ENCODE measurements at regions not wholly inside any gene's neighbourhood (a gene's known extent, or its start where the extent isn't known, plus 50 kb on each side); places are given as distances from the start of the nearest gene placed in this dataset.

DNA sequence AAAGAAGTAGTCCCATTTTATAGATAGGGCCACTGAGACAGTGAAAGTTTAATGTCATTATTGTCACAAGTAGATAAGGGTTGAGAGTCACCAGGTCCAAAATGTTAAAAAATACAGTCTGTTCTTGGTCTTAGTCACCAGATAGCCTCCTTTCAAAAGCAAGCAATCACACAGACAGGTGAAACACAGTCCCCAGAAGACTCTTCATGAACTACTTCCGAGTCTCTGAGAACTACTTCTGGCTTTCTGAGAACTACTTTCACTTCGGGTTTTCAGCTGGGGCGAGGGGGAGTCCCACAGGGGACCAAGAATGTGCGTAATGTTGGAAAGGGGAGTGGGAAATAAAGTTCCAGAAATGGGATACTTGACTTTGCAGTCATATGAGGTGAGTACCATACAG, 143.2 kb downstream of the HHIPL2 start:
- Histone ChIP-seq H4K20me1 (ENCODE audit: insufficient read depth) (no peaks in the 10 kb centered on the region), H3K27ac (no peak overlapping the region), H3K4me1 (ENCODE audit: insufficient read depth) (no peaks in the 10 kb centered on the region), H3K36me3 (ENCODE audit: low read depth) (no peaks in the 10 kb centered on the region), H3K9me3 (ENCODE audit: low read depth) (no peaks in the 10 kb centered on the region), H3K4me3 (no peak overlapping the region; the same call in 1 of the 2 replicates), H3K9ac (no peak overlapping the region), H3K4me2 (ENCODE audit: unreplicated experiment) (no peak overlapping the region), H3K9me2 (ENCODE audit: insufficient read depth) (no peaks in the 10 kb centered on the region), H2AFZ (no peak overlapping the region), H3K79me2 (ENCODE audit: insufficient read depth) (no peaks in the 10 kb centered on the region), H3F3A (ENCODE audit: insufficient read depth) (no peaks in the 10 kb centered on the region), H3K27me3 (replicated peaks; ENCODE audit: insufficient read depth) (peaks cover 14% of the 10 kb centered on the region; the same call in 1 of the 2 replicates)
- in situ Hi-C loops (cut with MboI), result no loop called here
- TF ChIP-seq EZH2 (IDR thresholded peaks at IDR 0.05; ENCODE audit: insufficient read depth, poor library complexity, severe bottlenecking), result no peak
- TF ChIP-seq EZH2phosphoT487 (IDR thresholded peaks at IDR 0.05; ENCODE audit: insufficient read depth, low read depth), result no peak
- 40 to 43% methylated on average over 4 of the region's 4 CpGs for WGBS, 2 experiments (ENCODE audit: low coverage in 1 of 2, low lambda C conversion rate in 2 of 2, missing lambda C conversion rate in 2 of 2)
- no peak for DNase-seq

DNA sequence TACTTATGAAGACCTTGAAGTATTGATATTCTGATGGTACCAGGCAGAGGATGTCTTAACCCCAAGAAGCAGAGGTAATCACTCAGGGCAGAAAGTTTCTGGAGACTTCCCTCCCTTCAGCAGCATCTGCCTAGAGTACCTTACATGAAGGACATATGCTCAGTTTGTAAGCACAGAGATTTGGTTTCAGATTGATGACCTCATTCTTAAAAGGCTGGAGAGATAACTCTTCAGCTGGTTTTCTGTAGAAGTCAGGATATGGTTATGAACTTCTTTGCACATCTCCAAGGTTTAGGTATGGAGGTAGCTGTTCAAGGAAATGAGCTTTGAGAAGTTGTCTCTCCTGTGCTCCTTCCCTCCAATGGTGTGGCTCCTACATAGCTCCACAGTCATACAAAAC, 148.7 kb downstream of the HHIPL2 start:
- in situ Hi-C loops (cut with MboI), result no loop called here
- H3K4me1 ChIP-seq (ENCODE audit: insufficient read depth), result no peaks in the 10 kb centered on the region

DNA sequence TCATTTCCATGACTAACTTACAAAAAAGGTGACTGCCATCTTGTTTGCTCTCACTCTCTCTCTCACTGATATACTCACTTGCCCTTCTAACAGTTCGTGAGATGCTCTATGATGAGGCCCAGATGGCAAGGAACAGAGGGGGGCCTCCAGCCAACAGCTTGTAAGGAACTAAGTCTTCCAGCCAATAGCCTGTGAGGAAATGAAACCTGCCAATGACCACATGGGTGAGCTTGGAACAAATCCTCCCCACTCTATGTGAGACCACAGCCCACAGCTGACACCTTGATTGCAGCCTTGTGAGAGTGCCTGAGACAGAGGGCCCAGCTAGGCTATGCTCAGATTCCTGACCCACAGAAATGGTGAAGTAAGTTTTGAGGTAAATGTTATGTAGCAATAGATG, 153.7 kb downstream of the HHIPL2 start:
- Histone ChIP-seq H4K20me1 (ENCODE audit: insufficient read depth) (no peaks in the 10 kb centered on the region), H3K9me3 (ENCODE audit: low read depth) (no peaks in the 10 kb centered on the region), H3F3A (ENCODE audit: insufficient read depth) (no peaks in the 10 kb centered on the region), H3K9ac (no peak overlapping the region), H3K27me3 (replicated peaks; ENCODE audit: insufficient read depth) (peaks cover 4% of the 10 kb centered on the region; the same call in 1 of the 2 replicates), H3K36me3 (ENCODE audit: low read depth) (no peaks in the 10 kb centered on the region), H3K79me2 (ENCODE audit: insufficient read depth) (no peaks in the 10 kb centered on the region), H3K4me3 (no peak overlapping the region), H3K4me1 (ENCODE audit: insufficient read depth) (peaks cover 9% of the 10 kb centered on the region; the same call in 1 of the 2 replicates), H3K9me2 (ENCODE audit: insufficient read depth) (no peaks in the 10 kb centered on the region), H3K4me2 (ENCODE audit: unreplicated experiment) (no peak overlapping the region), H3K27ac (no peak overlapping the region), H2AFZ (no peak overlapping the region)
- WGBS, 2 experiments (ENCODE audit: low coverage in 1 of 2, low lambda C conversion rate in 2 of 2, missing lambda C conversion rate in 2 of 2), result 26 to 59% methylated on average over 1 of the region's 1 CpG
- TF ChIP-seq EZH2phosphoT487 (IDR thresholded peaks at IDR 0.05; ENCODE audit: insufficient read depth, low read depth), result no peak
- no peak for TF ChIP-seq EZH2 (IDR thresholded peaks at IDR 0.05; ENCODE audit: insufficient read depth, poor library complexity, severe bottlenecking)
- in situ Hi-C loops (cut with MboI), result no loop called here
- DNase-seq, result no peak

More for the DNA sequence above, 148.7 kb downstream of the HHIPL2 start:
- H3K9me2 ChIP-seq (ENCODE audit: insufficient read depth), result no peaks in the 10 kb centered on the region
- H4K20me1 ChIP-seq (ENCODE audit: insufficient read depth), result no peaks in the 10 kb centered on the region
- H3K27ac ChIP-seq, result no peak overlapping the region
- H3K9me3 ChIP-seq (ENCODE audit: low read depth), result no peaks in the 10 kb centered on the region
- peaks cover 19% of the 10 kb centered on the region; the same call in 1 of the 2 replicates for H3K27me3 ChIP-seq (replicated peaks; ENCODE audit: insufficient read depth)
- H3F3A ChIP-seq (ENCODE audit: insufficient read depth), result no peaks in the 10 kb centered on the region
- no peaks in the 10 kb centered on the region for H3K79me2 ChIP-seq (ENCODE audit: insufficient read depth)
- H3K4me2 ChIP-seq (ENCODE audit: unreplicated experiment), result no peak overlapping the region
- H2AFZ ChIP-seq, result no peak overlapping the region
- H3K36me3 ChIP-seq (ENCODE audit: low read depth), result no peaks in the 10 kb centered on the region
- no peak for DNase-seq
- no peak overlapping the region for H3K9ac ChIP-seq
- no peak for TF ChIP-seq EZH2phosphoT487 (IDR thresholded peaks at IDR 0.05; ENCODE audit: insufficient read depth, low read depth)
- no peak for TF ChIP-seq EZH2 (IDR thresholded peaks at IDR 0.05; ENCODE audit: insufficient read depth, poor library complexity, severe bottlenecking)
- no peak overlapping the region for H3K4me3 ChIP-seq

DNA sequence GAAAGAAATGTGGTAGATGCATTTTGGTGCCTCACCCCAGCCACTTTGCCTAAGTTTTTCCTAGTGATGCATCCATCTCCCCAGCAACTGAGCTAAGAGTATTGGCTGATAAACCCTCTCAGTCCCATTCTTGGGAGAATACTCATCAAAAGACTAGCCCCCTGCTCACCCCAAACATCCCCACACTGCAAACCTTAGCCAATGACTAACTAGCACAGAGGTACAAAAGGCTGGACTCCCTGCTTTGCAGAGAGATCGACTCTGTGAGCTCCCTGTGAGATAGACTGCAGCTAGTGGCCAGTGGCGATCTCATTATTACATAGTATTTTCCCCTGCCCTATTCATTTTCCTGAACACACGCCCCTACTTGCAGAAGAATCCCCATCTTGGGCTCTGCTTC, 155.3 kb downstream of the HHIPL2 start:
- Histone ChIP-seq H3K9ac (no peak overlapping the region), H3K36me3 (ENCODE audit: low read depth) (no peaks in the 10 kb centered on the region), H2AFZ (no peak overlapping the region), H3K27me3 (replicated peaks; ENCODE audit: insufficient read depth) (no peaks in the 10 kb centered on the region), H3K4me2 (ENCODE audit: unreplicated experiment) (no peak overlapping the region), H3K9me2 (ENCODE audit: insufficient read depth) (no peaks in the 10 kb centered on the region), H3K4me3 (no peak overlapping the region), H4K20me1 (ENCODE audit: insufficient read depth) (no peaks in the 10 kb centered on the region), H3K4me1 (ENCODE audit: insufficient read depth) (peaks cover 9% of the 10 kb centered on the region; the same call in 1 of the 2 replicates), H3K79me2 (ENCODE audit: insufficient read depth) (no peaks in the 10 kb centered on the region), H3K27ac (no peak overlapping the region), H3F3A (ENCODE audit: insufficient read depth) (no peaks in the 10 kb centered on the region), H3K9me3 (ENCODE audit: low read depth) (no peaks in the 10 kb centered on the region)
- WGBS, 2 experiments (ENCODE audit: low coverage in 1 of 2, low lambda C conversion rate in 2 of 2, missing lambda C conversion rate in 2 of 2), result 39 to 54% methylated on average over 3 of the region's 3 CpGs
- DNase-seq, result peak; percentile 69
- no peak for TF ChIP-seq EZH2phosphoT487 (IDR thresholded peaks at IDR 0.05; ENCODE audit: insufficient read depth, low read depth)
- no peak for TF ChIP-seq EZH2 (IDR thresholded peaks at IDR 0.05; ENCODE audit: insufficient read depth, poor library complexity, severe bottlenecking)
- in situ Hi-C loops (cut with MboI), result no loop called here

DNA sequence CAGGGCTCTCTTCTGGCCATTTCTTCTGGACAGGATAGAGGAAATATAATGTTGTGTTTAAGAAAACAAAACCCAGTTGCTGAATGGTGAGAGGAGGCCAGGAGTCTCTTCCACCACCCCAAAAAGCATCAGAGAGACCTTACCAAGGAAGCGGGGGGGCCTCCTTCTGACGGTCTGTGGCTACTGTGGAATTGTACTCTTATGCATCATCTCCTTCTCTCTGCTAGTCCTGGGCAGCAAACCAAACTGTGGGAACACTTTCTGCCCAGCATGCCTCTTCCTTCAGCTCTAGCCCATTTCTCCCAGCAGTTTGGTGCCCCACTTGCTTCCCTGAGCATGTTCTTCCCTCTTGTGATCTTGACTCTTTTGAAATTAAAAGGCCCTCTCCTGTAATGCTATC, 157.7 kb downstream of the HHIPL2 start:
- WGBS, 2 experiments (ENCODE audit: low coverage in 1 of 2, low lambda C conversion rate in 2 of 2, missing lambda C conversion rate in 2 of 2), result 51 to 63% methylated on average over 2 of the region's 2 CpGs
- Histone ChIP-seq H3K9me2 (ENCODE audit: insufficient read depth) (no peaks in the 10 kb centered on the region), H3K4me2 (ENCODE audit: unreplicated experiment) (peak overlapping the region; percentile 14), H3K27me3 (replicated peaks; ENCODE audit: insufficient read depth) (no peaks in the 10 kb centered on the region), H3K9ac (no peak overlapping the region), H3K4me3 (no peak overlapping the region), H3K79me2 (ENCODE audit: insufficient read depth) (no peaks in the 10 kb centered on the region), H3K36me3 (ENCODE audit: low read depth) (no peaks in the 10 kb centered on the region), H3F3A (ENCODE audit: insufficient read depth) (no peaks in the 10 kb centered on the region), H3K9me3 (ENCODE audit: low read depth) (no peaks in the 10 kb centered on the region), H3K27ac (no peak overlapping the region), H3K4me1 (ENCODE audit: insufficient read depth) (peaks cover 9% of the 10 kb centered on the region; the same call in 1 of the 2 replicates), H2AFZ (peak overlapping the region; percentile 9; the same call in 1 of the 2 replicates), H4K20me1 (ENCODE audit: insufficient read depth) (no peaks in the 10 kb centered on the region)
- in situ Hi-C loops (cut with MboI), result no loop called here
- DNase-seq, result peak; percentile 79
- TF ChIP-seq EZH2phosphoT487 (IDR thresholded peaks at IDR 0.05; ENCODE audit: insufficient read depth, low read depth) (no peak), EZH2 (IDR thresholded peaks at IDR 0.05; ENCODE audit: insufficient read depth, poor library complexity, severe bottlenecking) (no peak)

Measured in GM23248 (cell line).